ENCODE measurements at regions not wholly inside any gene's neighbourhood (a gene's known extent, or its start where the extent isn't known, plus 50 kb on each side); places are given as distances from the start of the nearest gene placed in this dataset.

DNA sequence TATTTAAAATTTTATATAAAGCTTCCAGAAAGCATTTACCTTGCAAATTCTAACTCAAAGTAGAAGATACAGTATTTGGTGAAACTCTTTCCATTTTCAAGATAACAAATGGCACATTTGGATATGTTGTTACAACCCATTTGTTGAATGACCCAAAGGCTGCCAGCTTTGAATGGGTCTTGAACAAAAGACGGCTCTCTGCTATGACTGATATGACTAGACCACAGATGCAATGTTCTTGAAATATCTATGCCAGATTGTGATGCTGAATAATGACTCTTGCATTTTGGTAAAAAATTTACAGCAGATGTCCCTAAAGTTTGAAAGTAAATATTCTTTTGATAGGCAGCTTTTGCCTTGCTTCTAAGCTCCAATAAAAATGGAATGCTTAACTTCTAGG lies 99.6 kb downstream of the HTR1B start:
- Histone ChIP-seq H4K20me1 (ENCODE audit: insufficient read depth, low read length, poor library complexity, severe bottlenecking) (no peaks in the 10 kb centered on the region), H2AFZ (ENCODE audit: low read length) (no peak overlapping the region), H3K79me2 (ENCODE audit: insufficient read depth, low read length) (no peaks in the 10 kb centered on the region), H3K36me3 (ENCODE audit: insufficient read depth, low read length) (no peaks in the 10 kb centered on the region), H3K9me3 (ENCODE audit: insufficient read depth, low read depth, low read length) (no peaks in the 10 kb centered on the region), H3F3A (ENCODE audit: low read depth) (no peaks in the 10 kb centered on the region), H3K4me1 (ENCODE audit: insufficient read depth, low read length, poor library complexity, severe bottlenecking) (no peaks in the 10 kb centered on the region), H3K4me3 (ENCODE audit: low read length, poor library complexity, severe bottlenecking) (no peak overlapping the region), H3K9me2 (replicated peaks; ENCODE audit: low read depth, low read length) (no peaks in the 10 kb centered on the region), H3K4me2 (ENCODE audit: low read depth, low read length, poor library complexity, severe bottlenecking) (no peak overlapping the region), H3K27me3 (ENCODE audit: insufficient read depth, low read length, poor library complexity, severe bottlenecking) (no peaks in the 10 kb centered on the region), H3K9ac (ENCODE audit: low read depth, low read length, poor library complexity, severe bottlenecking) (no peak overlapping the region)
- TF ChIP-seq CTCF (conservative IDR thresholded peaks at IDR 0.05; ENCODE audit: low read length) (no peak), EZH2phosphoT487 (IDR thresholded peaks at IDR 0.05; ENCODE audit: borderline replicate concordance) (no peak)

DNA sequence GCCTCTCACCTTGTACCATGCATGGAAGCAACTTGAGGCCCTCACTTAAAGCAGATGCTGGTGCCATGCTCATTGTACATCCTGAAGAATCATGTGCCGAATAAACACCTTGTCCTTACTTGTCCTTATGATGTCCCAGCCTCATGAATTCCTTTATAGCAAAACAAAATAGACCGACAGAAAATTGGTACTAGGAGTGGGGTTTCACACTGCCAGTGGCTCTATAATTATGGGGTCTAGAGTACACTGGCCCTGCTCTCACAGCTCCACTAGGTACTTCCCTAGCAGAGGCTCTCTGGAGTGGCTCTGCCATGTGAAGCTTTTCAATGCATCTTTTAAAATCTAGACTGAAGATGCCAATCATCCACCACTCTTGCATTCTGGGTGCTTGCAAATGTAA lies 101.2 kb downstream of the HTR1B start:
- no peak overlapping the region for H3K4me2 ChIP-seq (ENCODE audit: low read depth, low read length, poor library complexity, severe bottlenecking)
- no peaks in the 10 kb centered on the region for H3K27me3 ChIP-seq (ENCODE audit: insufficient read depth, low read length, poor library complexity, severe bottlenecking)
- TF ChIP-seq EZH2phosphoT487 (IDR thresholded peaks at IDR 0.05; ENCODE audit: borderline replicate concordance) (no peak), CTCF (conservative IDR thresholded peaks at IDR 0.05; ENCODE audit: low read length) (no peak)
- H2AFZ ChIP-seq (ENCODE audit: low read length), result no peak overlapping the region
- no peaks in the 10 kb centered on the region for H3K9me2 ChIP-seq (replicated peaks; ENCODE audit: low read depth, low read length)
- no peak overlapping the region for H3K4me3 ChIP-seq (ENCODE audit: low read length, poor library complexity, severe bottlenecking)
- no peaks in the 10 kb centered on the region for H3K36me3 ChIP-seq (ENCODE audit: insufficient read depth, low read length)
- H3K79me2 ChIP-seq (ENCODE audit: insufficient read depth, low read length), result no peaks in the 10 kb centered on the region
- no peaks in the 10 kb centered on the region for H3K4me1 ChIP-seq (ENCODE audit: insufficient read depth, low read length, poor library complexity, severe bottlenecking)
- no peaks in the 10 kb centered on the region for H3K9me3 ChIP-seq (ENCODE audit: insufficient read depth, low read depth, low read length)
- H3K9ac ChIP-seq (ENCODE audit: low read depth, low read length, poor library complexity, severe bottlenecking), result no peak overlapping the region
- H3F3A ChIP-seq (ENCODE audit: low read depth), result no peaks in the 10 kb centered on the region
- H4K20me1 ChIP-seq (ENCODE audit: insufficient read depth, low read length, poor library complexity, severe bottlenecking), result no peaks in the 10 kb centered on the region

DNA sequence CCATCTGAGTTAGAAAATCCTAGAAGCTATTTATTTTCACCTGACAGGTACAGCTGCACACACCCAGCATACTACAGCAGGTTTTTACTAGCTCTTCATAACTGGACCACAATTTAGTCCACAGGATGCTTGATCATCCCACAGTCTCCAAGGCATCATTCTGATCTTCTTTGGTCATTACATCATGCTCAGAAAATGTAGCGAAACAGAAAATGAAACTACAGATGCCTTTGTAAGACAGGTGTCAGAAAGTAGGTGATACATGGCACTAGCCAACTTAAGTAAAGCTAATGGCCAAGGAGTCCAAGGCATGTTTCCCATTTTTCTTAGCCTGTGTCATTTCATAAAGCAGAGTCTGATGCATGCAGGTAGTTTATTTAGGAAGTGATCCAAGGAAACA lies 102.3 kb downstream of the HTR1B start:
- Histone ChIP-seq H3K79me2 (ENCODE audit: insufficient read depth, low read length) (no peaks in the 10 kb centered on the region), H2AFZ (ENCODE audit: low read length) (no peak overlapping the region), H3K4me2 (ENCODE audit: low read depth, low read length, poor library complexity, severe bottlenecking) (no peak overlapping the region), H4K20me1 (ENCODE audit: insufficient read depth, low read length, poor library complexity, severe bottlenecking) (no peaks in the 10 kb centered on the region), H3K9ac (ENCODE audit: low read depth, low read length, poor library complexity, severe bottlenecking) (no peak overlapping the region), H3F3A (ENCODE audit: low read depth) (no peaks in the 10 kb centered on the region), H3K27me3 (ENCODE audit: insufficient read depth, low read length, poor library complexity, severe bottlenecking) (no peaks in the 10 kb centered on the region), H3K4me1 (ENCODE audit: insufficient read depth, low read length, poor library complexity, severe bottlenecking) (no peaks in the 10 kb centered on the region), H3K4me3 (ENCODE audit: low read length, poor library complexity, severe bottlenecking) (no peak overlapping the region), H3K36me3 (ENCODE audit: insufficient read depth, low read length) (no peaks in the 10 kb centered on the region), H3K9me2 (replicated peaks; ENCODE audit: low read depth, low read length) (no peaks in the 10 kb centered on the region), H3K9me3 (ENCODE audit: insufficient read depth, low read depth, low read length) (no peaks in the 10 kb centered on the region)
- TF ChIP-seq CTCF (conservative IDR thresholded peaks at IDR 0.05; ENCODE audit: low read length) (no peak), EZH2phosphoT487 (IDR thresholded peaks at IDR 0.05; ENCODE audit: borderline replicate concordance) (no peak)
